Kidney tubule cell (primary cell): ENCODE measurements at regions not wholly inside any gene's neighbourhood (a gene's known extent, or its start where the extent isn't known, plus 50 kb on each side); places are given as distances from the start of the nearest gene placed in this dataset.
"Not testable (repeated sequence)": the region's sequence is repeated elsewhere in the genome, so short reads cannot be mapped to it uniquely, and the experiment has no call there.

ENCODE experiments used
- DNase-seq: peaks from one replicate; pipeline ENCODE4 v3.0.0-alpha.2; 2018; ENCODE audit warnings: low spot score

- no peak for DNase-seq
These were observed 150.4 kb upstream of the NXPH2 start for GRCh38 chr2:138930571-138930970.

- DNase-seq = no peak
These were observed 148.3 kb upstream of the NXPH2 start for GRCh38 chr2:138928374-138929021.

GRCh38 chr2:138922973-138923563 is 142.9 kb upstream of the NXPH2 start:
- peak; percentile 56 for DNase-seq

GRCh38 chr2:138919120-138919747 is 139.0 kb upstream of the NXPH2 start:
- DNase-seq = peak; percentile 5

- DNase-seq = no peak
These were observed 130.2 kb upstream of the NXPH2 start for GRCh38 chr2:138910427-138910826.

GRCh38 chr2:138906549-138906948 is 126.4 kb upstream of the NXPH2 start:
- no peak for DNase-seq

- no peak for DNase-seq
These were observed 122.2 kb upstream of the NXPH2 start for GRCh38 chr2:138902239-138902871.

GRCh38 chr2:138901530-138901929 is 121.3 kb upstream of the NXPH2 start:
- no peak for DNase-seq

- DNase-seq = no peak
These were observed 118.7 kb upstream of the NXPH2 start for GRCh38 chr2:138898855-138899254.

- no peak for DNase-seq
These were observed 117.1 kb upstream of the NXPH2 start for GRCh38 chr2:138897274-138897673.

- DNase-seq = no peak
These were observed 113.6 kb upstream of the NXPH2 start for GRCh38 chr2:138893746-138894145.

- no peak for DNase-seq
These were observed 100.9 kb upstream of the NXPH2 start for GRCh38 chr2:138881126-138881525.

GRCh38 chr2:138879931-138880330 is 99.7 kb upstream of the NXPH2 start:
- no peak for DNase-seq

- peak; percentile 71 for DNase-seq
These were observed 97.2 kb upstream of the NXPH2 start for GRCh38 chr2:138877421-138877820.

GRCh38 chr2:138874251-138874650 is 94.1 kb upstream of the NXPH2 start:
- DNase-seq = no peak

GRCh38 chr2:138872116-138872515 is 91.9 kb upstream of the NXPH2 start:
- DNase-seq = not testable (repeated sequence)

- DNase-seq = no peak
These were observed 91.1 kb upstream of the NXPH2 start for GRCh38 chr2:138871312-138871711.

- no peak for DNase-seq
These were observed 87.2 kb upstream of the NXPH2 start for GRCh38 chr2:138867341-138867740.

- DNase-seq = no peak
These were observed 86.6 kb upstream of the NXPH2 start for GRCh38 chr2:138866797-138867196.

- DNase-seq = no peak
These were observed 73.6 kb upstream of the NXPH2 start for GRCh38 chr2:138853761-138854160.

GRCh38 chr2:138853296-138853695 is 73.1 kb upstream of the NXPH2 start:
- DNase-seq = no peak

GRCh38 chr2:138846216-138846821 is 66.1 kb upstream of the NXPH2 start:
- peak; percentile 45 for DNase-seq

- no peak for DNase-seq
These were observed 62.2 kb upstream of the NXPH2 start for GRCh38 chr2:138842341-138842740.
